ENCODE measurements at regions not wholly inside any gene's neighbourhood (a gene's known extent, or its start where the extent isn't known, plus 50 kb on each side); places are given as distances from the start of the nearest gene placed in this dataset.
"Not testable (repeated sequence)": the region's sequence is repeated elsewhere in the genome, so short reads cannot be mapped to it uniquely, and the experiment has no call there.

GRCh38 chr6:25192590-25193459 lies 86.3 kb upstream of the CARMIL1 start:
- no peaks in the 10 kb centered on the region for H3K9me3 Mint-ChIP-seq (ENCODE audit: low read depth)
- no peak overlapping the region for H3K4me3 Mint-ChIP-seq
- no peaks in the 10 kb centered on the region for H3K4me1 Mint-ChIP-seq (ENCODE audit: low read depth)
- no peak overlapping the region for H3K27ac Mint-ChIP-seq
- peaks cover 4% of the 10 kb centered on the region for H3K27me3 Mint-ChIP-seq
- H3K36me3 Mint-ChIP-seq, result no peaks in the 10 kb centered on the region

GRCh38 chr6:25193460-25194171 lies 85.6 kb upstream of the CARMIL1 start:
- Mint-ChIP-seq H3K36me3 (no peaks in the 10 kb centered on the region), H3K27me3 (no peaks in the 10 kb centered on the region), H3K4me3 (no peak overlapping the region), H3K27ac (no peak overlapping the region), H3K4me1 (ENCODE audit: low read depth) (no peaks in the 10 kb centered on the region), H3K9me3 (ENCODE audit: low read depth) (no peaks in the 10 kb centered on the region)

GRCh38 chr6:25194172-25194678 lies 84.9 kb upstream of the CARMIL1 start:
- Mint-ChIP-seq H3K27me3 (no peaks in the 10 kb centered on the region), H3K9me3 (ENCODE audit: low read depth) (no peaks in the 10 kb centered on the region), H3K4me3 (no peak overlapping the region), H3K27ac (no peak overlapping the region), H3K4me1 (ENCODE audit: low read depth) (no peaks in the 10 kb centered on the region), H3K36me3 (no peaks in the 10 kb centered on the region)

GRCh38 chr6:25196464-25196863 lies 82.7 kb upstream of the CARMIL1 start:
- H3K4me3 Mint-ChIP-seq, result no peak overlapping the region

GRCh38 chr6:25197111-25197510 lies 82.1 kb upstream of the CARMIL1 start:
- Mint-ChIP-seq H3K27ac (no peak overlapping the region), H3K9me3 (ENCODE audit: low read depth) (no peaks in the 10 kb centered on the region), H3K27me3 (no peaks in the 10 kb centered on the region), H3K36me3 (no peaks in the 10 kb centered on the region), H3K4me3 (no peak overlapping the region), H3K4me1 (ENCODE audit: low read depth) (no peaks in the 10 kb centered on the region)

More at GRCh38 chr6:25196464-25196863, 82.7 kb upstream of the CARMIL1 start:
- Mint-ChIP-seq H3K4me1 (ENCODE audit: low read depth) (no peaks in the 10 kb centered on the region), H3K27me3 (no peaks in the 10 kb centered on the region), H3K36me3 (no peaks in the 10 kb centered on the region), H3K27ac (no peak overlapping the region), H3K9me3 (ENCODE audit: low read depth) (no peaks in the 10 kb centered on the region)

GRCh38 chr6:25199544-25199943 lies 79.6 kb upstream of the CARMIL1 start:
- H3K4me3 Mint-ChIP-seq, result no peak overlapping the region
- no peak overlapping the region for H3K27ac Mint-ChIP-seq
- no peaks in the 10 kb centered on the region for H3K27me3 Mint-ChIP-seq
- H3K4me1 Mint-ChIP-seq (ENCODE audit: low read depth), result no peaks in the 10 kb centered on the region
- H3K36me3 Mint-ChIP-seq, result peaks cover 1% of the 10 kb centered on the region
- H3K9me3 Mint-ChIP-seq (ENCODE audit: low read depth), result peaks cover 2% of the 10 kb centered on the region

- Mint-ChIP-seq H3K4me1 (ENCODE audit: low read depth) (no peaks in the 10 kb centered on the region), H3K9me3 (ENCODE audit: low read depth) (peaks cover 17% of the 10 kb centered on the region)
These were observed 76.7 kb upstream of the CARMIL1 start for GRCh38 chr6:25202504-25202903.

GRCh38 chr6:25205629-25206028 lies 73.5 kb upstream of the CARMIL1 start:
- peaks cover 27% of the 10 kb centered on the region for H3K9me3 Mint-ChIP-seq (ENCODE audit: low read depth)
- H3K27me3 Mint-ChIP-seq, result no peaks in the 10 kb centered on the region
- no peak overlapping the region for H3K27ac Mint-ChIP-seq
- H3K4me1 Mint-ChIP-seq (ENCODE audit: low read depth), result no peaks in the 10 kb centered on the region
- no peak overlapping the region for H3K4me3 Mint-ChIP-seq
- H3K36me3 Mint-ChIP-seq, result peaks cover 10% of the 10 kb centered on the region

More at GRCh38 chr6:25202504-25202903, 76.7 kb upstream of the CARMIL1 start:
- peaks cover 4% of the 10 kb centered on the region for H3K36me3 Mint-ChIP-seq
- no peaks in the 10 kb centered on the region for H3K27me3 Mint-ChIP-seq
- no peak overlapping the region for H3K4me3 Mint-ChIP-seq
- no peak overlapping the region for H3K27ac Mint-ChIP-seq

- peaks cover 30% of the 10 kb centered on the region for H3K9me3 Mint-ChIP-seq (ENCODE audit: low read depth)
- H3K36me3 Mint-ChIP-seq; H3K27ac Mint-ChIP-seq; H3K27me3 Mint-ChIP-seq; H3K4me1 Mint-ChIP-seq (ENCODE audit: low read depth); H3K4me3 Mint-ChIP-seq: not testable (repeated sequence)
These were observed 71.6 kb upstream of the CARMIL1 start for GRCh38 chr6:25207453-25208155.

GRCh38 chr6:25215881-25216280 lies 63.3 kb upstream of the CARMIL1 start:
- Mint-ChIP-seq H3K9me3 (ENCODE audit: low read depth) (peaks cover 3% of the 10 kb centered on the region), H3K27me3 (no peaks in the 10 kb centered on the region), H3K36me3 (no peaks in the 10 kb centered on the region), H3K27ac (no peak overlapping the region), H3K4me1 (ENCODE audit: low read depth) (no peaks in the 10 kb centered on the region), H3K4me3 (no peak overlapping the region)

GRCh38 chr6:25217302-25217701 lies 61.9 kb upstream of the CARMIL1 start:
- Mint-ChIP-seq H3K9me3 (ENCODE audit: low read depth) (no peaks in the 10 kb centered on the region), H3K27ac (no peak overlapping the region), H3K36me3 (no peaks in the 10 kb centered on the region), H3K4me1 (ENCODE audit: low read depth) (no peaks in the 10 kb centered on the region), H3K4me3 (no peak overlapping the region), H3K27me3 (no peaks in the 10 kb centered on the region)

- no peak overlapping the region for H3K4me3 Mint-ChIP-seq
- no peaks in the 10 kb centered on the region for H3K36me3 Mint-ChIP-seq
- no peaks in the 10 kb centered on the region for H3K9me3 Mint-ChIP-seq (ENCODE audit: low read depth)
- H3K27ac Mint-ChIP-seq, result no peak overlapping the region
- no peaks in the 10 kb centered on the region for H3K4me1 Mint-ChIP-seq (ENCODE audit: low read depth)
- no peaks in the 10 kb centered on the region for H3K27me3 Mint-ChIP-seq
These were observed 61.3 kb upstream of the CARMIL1 start for GRCh38 chr6:25217829-25218228.

GRCh38 chr6:25218346-25218745 lies 60.8 kb upstream of the CARMIL1 start:
- H3K4me3 Mint-ChIP-seq, result no peak overlapping the region
- no peaks in the 10 kb centered on the region for H3K9me3 Mint-ChIP-seq (ENCODE audit: low read depth)
- no peaks in the 10 kb centered on the region for H3K4me1 Mint-ChIP-seq (ENCODE audit: low read depth)
- H3K27ac Mint-ChIP-seq, result no peak overlapping the region
- H3K27me3 Mint-ChIP-seq, result no peaks in the 10 kb centered on the region
- H3K36me3 Mint-ChIP-seq, result no peaks in the 10 kb centered on the region

- no peak overlapping the region for H3K4me3 Mint-ChIP-seq
- no peak overlapping the region for H3K27ac Mint-ChIP-seq
- H3K27me3 Mint-ChIP-seq, result peaks cover 2% of the 10 kb centered on the region
- no peaks in the 10 kb centered on the region for H3K9me3 Mint-ChIP-seq (ENCODE audit: low read depth)
- H3K36me3 Mint-ChIP-seq, result no peaks in the 10 kb centered on the region
- peaks cover 10% of the 10 kb centered on the region for H3K4me1 Mint-ChIP-seq (ENCODE audit: low read depth)
These were observed 59.8 kb upstream of the CARMIL1 start for GRCh38 chr6:25219216-25219916.
